Cardiac fibroblast (primary cell): ENCODE measurements at regions not wholly inside any gene's neighbourhood (a gene's known extent, or its start where the extent isn't known, plus 50 kb on each side); places are given as distances from the start of the nearest gene placed in this dataset.
"Not testable (repeated sequence)": the region's sequence is repeated elsewhere in the genome, so short reads cannot be mapped to it uniquely, and the experiment has no call there.

Experiments used
- DNase-seq, 2 donors: peaks; one replicate each; pipeline versions ENCODE4 v3.0.0 to v3.0.0-alpha.2; 2010; ENCODE audit warnings: low read depth in 2 of 2
- H3K4me3 ChIP-seq, 2 donors: replicated peaks in 1 of 2; 1 replicate in 1 of 2; 2 replicates in 1 of 2; pipeline ENCODE4 v1.5.1; 2011; ENCODE audit warnings: low read depth in 2 of 2, low read length in 2 of 2, mild to moderate bottlenecking in 2 of 2, moderate library complexity in 1 of 2
- TF ChIP-seq, protein P1 (sequence below): IDR thresholded peaks from one replicate; pipeline ENCODE4 v1.5.1; 2011; ENCODE audit warnings: low read depth, mild to moderate bottlenecking, low read length, inconsistent platforms

DNA sequence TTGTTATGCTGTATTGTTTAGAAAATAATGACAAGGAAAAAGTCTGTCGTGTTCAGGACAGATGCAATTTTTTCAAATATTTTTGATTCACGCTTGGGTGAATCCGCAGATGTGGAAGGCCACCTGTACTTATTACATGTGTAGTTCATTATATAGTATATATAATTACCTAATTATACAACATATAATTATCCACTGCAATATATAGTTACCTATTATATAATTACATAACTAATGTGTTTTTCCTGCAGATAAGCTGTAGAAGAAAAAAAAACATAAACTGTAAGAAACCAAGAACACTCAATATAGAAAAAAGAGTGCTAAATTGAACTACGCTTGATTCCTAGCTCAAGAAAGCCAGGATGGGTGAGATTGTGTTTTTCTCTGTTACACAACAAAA lies 93.6 kb upstream of the RANBP3L start:
- TF ChIP-seq, protein P1, sequence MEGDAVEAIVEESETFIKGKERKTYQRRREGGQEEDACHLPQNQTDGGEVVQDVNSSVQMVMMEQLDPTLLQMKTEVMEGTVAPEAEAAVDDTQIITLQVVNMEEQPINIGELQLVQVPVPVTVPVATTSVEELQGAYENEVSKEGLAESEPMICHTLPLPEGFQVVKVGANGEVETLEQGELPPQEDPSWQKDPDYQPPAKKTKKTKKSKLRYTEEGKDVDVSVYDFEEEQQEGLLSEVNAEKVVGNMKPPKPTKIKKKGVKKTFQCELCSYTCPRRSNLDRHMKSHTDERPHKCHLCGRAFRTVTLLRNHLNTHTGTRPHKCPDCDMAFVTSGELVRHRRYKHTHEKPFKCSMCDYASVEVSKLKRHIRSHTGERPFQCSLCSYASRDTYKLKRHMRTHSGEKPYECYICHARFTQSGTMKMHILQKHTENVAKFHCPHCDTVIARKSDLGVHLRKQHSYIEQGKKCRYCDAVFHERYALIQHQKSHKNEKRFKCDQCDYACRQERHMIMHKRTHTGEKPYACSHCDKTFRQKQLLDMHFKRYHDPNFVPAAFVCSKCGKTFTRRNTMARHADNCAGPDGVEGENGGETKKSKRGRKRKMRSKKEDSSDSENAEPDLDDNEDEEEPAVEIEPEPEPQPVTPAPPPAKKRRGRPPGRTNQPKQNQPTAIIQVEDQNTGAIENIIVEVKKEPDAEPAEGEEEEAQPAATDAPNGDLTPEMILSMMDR, result no peak
- H3K4me3 ChIP-seq, result no peak overlapping the region
- no peak for DNase-seq

DNA sequence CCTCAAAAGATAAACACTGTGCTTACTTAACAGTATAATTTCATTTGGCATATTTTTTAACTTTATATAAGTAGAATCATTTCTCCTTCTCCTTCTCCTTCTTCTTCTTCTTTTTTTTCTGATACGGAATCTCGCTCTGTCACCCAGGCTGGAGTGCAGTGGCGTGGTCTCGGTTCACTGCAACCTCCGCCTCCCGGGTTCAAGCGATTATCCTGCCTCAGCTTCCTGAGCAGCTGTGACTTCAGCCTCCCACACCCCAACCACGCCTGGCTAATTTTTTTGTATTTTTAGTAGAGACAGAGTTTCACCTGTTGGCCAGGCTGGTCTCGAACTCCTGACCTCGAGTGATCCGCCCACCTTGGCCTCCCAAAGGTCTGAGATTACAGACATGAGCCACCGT lies 94.2 kb upstream of the RANBP3L start:
- DNase-seq, result not testable (repeated sequence)

DNA sequence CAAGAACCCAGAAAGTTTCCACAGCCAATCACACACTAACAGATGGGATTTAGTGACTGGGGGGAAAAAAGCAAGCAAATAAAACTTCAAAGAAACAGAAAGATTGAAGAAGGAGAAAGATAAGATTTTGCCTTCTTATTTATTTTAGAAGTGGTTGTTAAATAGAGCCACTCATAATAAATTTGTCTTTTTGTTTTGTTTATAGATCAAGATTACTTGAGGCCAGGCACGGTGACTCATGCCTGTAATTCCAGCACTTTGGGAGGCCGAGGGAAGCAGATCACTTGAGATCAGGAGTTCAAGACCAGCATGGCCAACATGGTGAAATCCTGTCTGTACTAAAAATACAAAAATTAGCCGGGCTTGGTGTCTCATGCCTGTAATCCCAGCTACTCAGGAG lies 94.9 kb upstream of the RANBP3L start:
- peak in 1 of 2 donors; percentile 36 for DNase-seq
- no peak overlapping the region for H3K4me3 ChIP-seq
- TF ChIP-seq, protein P1, result no peak

More for the DNA sequence above, 94.2 kb upstream of the RANBP3L start:
- H3K4me3 ChIP-seq, result not testable (repeated sequence)

- no peak overlapping the region for H3K4me3 ChIP-seq
- TF ChIP-seq, protein P1, result peak; percentile 20
- peak; percentile 63 to 75 for DNase-seq
These were observed 96.3 kb upstream of the RANBP3L start for GRCh38 chr5:36397901-36398536.

DNA sequence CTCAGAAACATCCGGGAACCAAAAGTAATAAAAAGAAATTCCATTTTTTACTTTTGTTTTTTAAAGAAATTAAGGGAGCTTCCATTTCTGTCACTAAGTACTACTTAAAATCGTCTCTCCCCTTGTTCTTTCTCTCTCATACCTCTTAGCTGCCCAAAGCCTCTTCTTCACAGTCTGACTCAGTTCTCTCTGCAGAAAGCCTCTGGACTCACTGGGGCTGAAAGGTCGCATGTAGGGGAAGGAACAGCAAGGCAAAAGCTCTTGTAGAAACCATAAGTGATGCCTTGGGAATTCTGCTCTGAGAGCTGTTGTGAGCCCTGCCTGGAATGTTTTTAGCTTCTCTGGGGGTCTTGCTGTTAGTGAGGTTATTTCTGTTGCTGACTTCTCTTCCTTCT lies 100.8 kb upstream of the RANBP3L start:
- H3K4me3 ChIP-seq, result no peak overlapping the region
- TF ChIP-seq, protein P1, result no peak
- DNase-seq, result no peak

GRCh38 chr5:36403632-36404311 lies 102.1 kb upstream of the RANBP3L start:
- no peak overlapping the region for H3K4me3 ChIP-seq
- peak; percentile 81 to 91 for DNase-seq
- TF ChIP-seq, protein P1, result no peak

DNA sequence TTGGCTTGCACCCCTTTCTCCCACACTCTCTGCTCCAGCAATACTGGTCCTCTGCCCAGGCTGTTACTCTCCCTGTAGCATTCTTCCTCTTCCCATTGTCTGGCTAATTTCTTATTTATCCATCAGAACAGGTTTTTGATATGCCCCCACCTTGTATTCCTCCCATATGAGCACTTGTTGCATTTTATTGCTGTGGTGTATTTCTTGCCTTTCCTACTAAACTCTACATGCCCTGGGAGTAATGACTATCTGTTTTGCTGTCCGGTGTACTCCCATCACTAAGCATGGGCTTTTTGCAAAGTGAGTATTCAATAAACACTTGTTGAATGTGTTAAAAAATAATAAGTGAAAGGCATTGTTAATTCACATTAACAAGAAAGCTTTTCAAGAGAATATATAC lies 104.3 kb upstream of the RANBP3L start:
- TF ChIP-seq, protein P1, result no peak

More for the DNA sequence above, 104.3 kb upstream of the RANBP3L start:
- no peak for DNase-seq
- H3K4me3 ChIP-seq, result no peak overlapping the region
